Prostate gland (tissue), 2 donors: ENCODE measurements at regions not wholly inside any gene's neighbourhood (a gene's known extent, or its start where the extent isn't known, plus 50 kb on each side); places are given as distances from the start of the nearest gene placed in this dataset.

Experiments used
- CTCF ChIP-seq, 4 experiments: fragments of 200-600 bp in 2 of 4; fragments of 450-650 bp in 2 of 4; sonication (generic) in 2 of 4; IDR thresholded peaks; 1 replicate in 3 of 4; 2 replicates in 1 of 4; pipeline ENCODE4 v1.5.1; 2016 to 2019; ENCODE audit warnings: antibody characterized with exemption in 4 of 4, mild to moderate bottlenecking in 2 of 4, moderate library complexity in 2 of 4
- POLR2A ChIP-seq: fragments of 450-650 bp; IDR thresholded peaks from one replicate; pipeline ENCODE4 v1.6.1; 2016; ENCODE audit warnings: antibody characterized with exemption, mild to moderate bottlenecking

- TF ChIP-seq CTCF (IDR thresholded peaks at IDR 0.05) (no peak), POLR2A (no peak)
Measured at GRCh38 chr12:18926188-18926587, 188.3 kb downstream of the CAPZA3 start.
